IMR-90 (cell line): ENCODE measurements at regions not wholly inside any gene's neighbourhood (a gene's known extent, or its start where the extent isn't known, plus 50 kb on each side); places are given as distances from the start of the nearest gene placed in this dataset.
A peak's percentile ranks its signal among the peaks of the same experiment; 100 is the strongest.

Experiments
- ATAC-seq: fragments of 200-7000 bp; cut with Tn5 transposase; 2 replicates; pipeline ENCODE4 v1.9.1; 2020; ENCODE audit warnings: low read depth, mild to moderate bottlenecking, moderate library complexity
- BruUV-seq: library from RNA; stranded (reverse); fragments of 400-500 nt; replicated peaks from 2 replicates; lab custom pipeline; 2021; lab: Mats Ljungman, UMichigan
- CTCF ChIA-PET: fragments of 300-600 bp; formaldehyde crosslinking; extraction: SDS; loops from one replicate; lab custom pipeline; 2021; ENCODE audit warnings: antibody characterized with exemption; lab: Yijun Ruan, JAX
- POLR2A ChIA-PET: fragments of 300-600 bp; sonication (Branson Sonifier 250); formaldehyde crosslinking; loops from one replicate; lab custom pipeline; 2022; ENCODE audit warnings: antibody characterized with exemption; ENCODE audit not compliant: unreplicated experiment; lab: Charles Lee
- DNase-seq: peaks from one replicate; pipeline ENCODE4 v3.0.0; 2013
- H2AFZ ChIP-seq: replicated peaks from 2 replicates; pipeline ENCODE3; 2013; ENCODE audit warnings: low read length, mild to moderate bottlenecking; ENCODE audit not compliant: poor library complexity
- H2AK5ac ChIP-seq: 2 replicates; pipeline ENCODE4 v1.6.1; 2013; ENCODE audit warnings: low read depth, low read length, inconsistent platforms
- H2AK9ac ChIP-seq: replicated peaks from 2 replicates; pipeline ENCODE3; 2013; ENCODE audit warnings: mild to moderate bottlenecking, low read depth, low read length, moderate library complexity; ENCODE audit not compliant: poor library complexity
- H2BK120ac ChIP-seq: 2 replicates; pipeline ENCODE4 v1.6.1; 2013; ENCODE audit warnings: low read depth, low read length, inconsistent platforms
- H2BK15ac ChIP-seq: 3 replicates; pipeline ENCODE4 v1.6.1; 2013; ENCODE audit warnings: low read depth, low read length, inconsistent platforms
- H2BK20ac ChIP-seq: 2 replicates; pipeline ENCODE4 v1.6.1; 2013; ENCODE audit warnings: low read depth, mild to moderate bottlenecking, inconsistent platforms, low read length, moderate library complexity
- H2BK5ac ChIP-seq: 2 replicates; pipeline ENCODE4 v1.6.1; 2013; ENCODE audit warnings: mild to moderate bottlenecking, low read depth, low read length, inconsistent platforms; ENCODE audit not compliant: poor library complexity, severe bottlenecking
- H3K14ac ChIP-seq: replicated peaks from 2 replicates; pipeline ENCODE4 v1.6.1; 2013; ENCODE audit warnings: low read depth, low read length, inconsistent platforms
- H3K18ac ChIP-seq: 2 replicates; pipeline ENCODE4 v1.6.1; 2013; ENCODE audit warnings: low read depth, low read length, control low read depth
- H3K23ac ChIP-seq: 2 replicates; pipeline ENCODE4 v1.6.1; 2013; ENCODE audit warnings: low read depth, low read length, inconsistent platforms
- H3K27ac ChIP-seq: 2 replicates; pipeline ENCODE4 v1.5.1; 2013; ENCODE audit warnings: mild to moderate bottlenecking, control low read depth, low read length; ENCODE audit not compliant: insufficient read depth
- H3K27me3 ChIP-seq: 2 replicates; pipeline ENCODE4 v1.6.1; 2013; ENCODE audit warnings: low read length; ENCODE audit not compliant: control insufficient read depth, insufficient read depth
- H3K36me3 ChIP-seq: 2 replicates; pipeline ENCODE4 v1.6.1; 2013; ENCODE audit warnings: low read length, mixed read lengths; ENCODE audit not compliant: control insufficient read depth, insufficient read depth
- H3K4ac ChIP-seq: 2 replicates; pipeline ENCODE4 v1.6.1; 2013; ENCODE audit warnings: low read depth, low read length, inconsistent platforms
- H3K4me1 ChIP-seq: 2 replicates; pipeline ENCODE4 v1.6.1; 2013; ENCODE audit warnings: low read length, mixed read lengths; ENCODE audit not compliant: control insufficient read depth, insufficient read depth
- H3K4me2 ChIP-seq: 2 replicates; pipeline ENCODE4 v1.6.1; 2013; ENCODE audit warnings: low read depth, mild to moderate bottlenecking, control low read depth, low read length, moderate library complexity
- H3K4me3 ChIP-seq: 2 replicates; pipeline ENCODE4 v1.5.1; 2013; ENCODE audit warnings: low read depth, mild to moderate bottlenecking, control low read depth, low read length, moderate library complexity; ENCODE audit not compliant: insufficient read depth
- H3K56ac ChIP-seq: 2 replicates; pipeline ENCODE4 v1.6.1; 2013; ENCODE audit warnings: low read length, inconsistent platforms; ENCODE audit not compliant: insufficient read depth; ENCODE audit errors: extremely low read depth
- H3K79me1 ChIP-seq, 2 experiments: 2 replicates each; pipeline ENCODE4 v1.6.1; 2013; ENCODE audit warnings: low read length in 2 of 2, inconsistent platforms in 1 of 2, low read depth in 1 of 2
- H3K9ac ChIP-seq: 2 replicates; pipeline ENCODE4 v1.6.1; 2013; ENCODE audit warnings: low read depth, low read length, control low read depth
- H3K9me1 ChIP-seq: 2 replicates; pipeline ENCODE4 v1.6.1; 2013; ENCODE audit warnings: low read length, inconsistent platforms; ENCODE audit not compliant: insufficient read depth
- H3K9me3 ChIP-seq: 2 replicates; pipeline ENCODE4 v1.6.1; 2013; ENCODE audit warnings: low read length; ENCODE audit not compliant: control insufficient read depth, insufficient read depth
- H4K20me1 ChIP-seq: 2 replicates; pipeline ENCODE4 v1.6.1; 2013; ENCODE audit warnings: low read length, inconsistent platforms; ENCODE audit not compliant: insufficient read depth
- H4K5ac ChIP-seq: 2 replicates; pipeline ENCODE4 v1.6.1; 2013; ENCODE audit warnings: mild to moderate bottlenecking, low read depth, low read length, control low read depth
- H4K8ac ChIP-seq, 2 experiments: 2 replicates each; pipeline ENCODE4 v1.6.1; 2013; ENCODE audit warnings: low read depth in 2 of 2, low read length in 2 of 2, control low read depth in 1 of 2, inconsistent platforms in 1 of 2
- H4K91ac ChIP-seq: 2 replicates; pipeline ENCODE4 v1.6.1; 2013; ENCODE audit warnings: low read depth, low read length, inconsistent platforms; ENCODE audit not compliant: insufficient read depth
- BHLHE40 ChIP-seq: fragments of 150-350 bp; IDR thresholded peaks from 2 replicates; pipeline ENCODE4 v1.6.1; 2016; ENCODE audit warnings: mild to moderate bottlenecking, low read depth, low read length
- MAZ ChIP-seq: IDR thresholded peaks from 2 replicates; pipeline ENCODE4 v1.6.1; 2012; ENCODE audit warnings: low read depth, mild to moderate bottlenecking, low read length, improper control_type of control experiment, moderate library complexity, borderline replicate concordance
- NFE2L2 ChIP-seq: fragments of 150-350 bp; IDR thresholded peaks from 2 replicates; pipeline ENCODE4 v1.6.1; 2016; ENCODE audit warnings: low read depth, mild to moderate bottlenecking, low read length
- RAD21 ChIP-seq: IDR thresholded peaks from 2 replicates; pipeline ENCODE4 v1.6.1; 2012; ENCODE audit warnings: low read length, improper control_type of control experiment
- RCOR1 ChIP-seq: IDR thresholded peaks from 2 replicates; pipeline ENCODE4 v1.6.1; 2012; ENCODE audit warnings: mild to moderate bottlenecking, low read length, improper control_type of control experiment; ENCODE audit not compliant: insufficient replicate concordance
- WGBS, 2 experiments: methylation state at CpG; one replicate each; pipeline versions ENCODE4 v1.1.5 to v1.1.7; 2013; ENCODE audit warnings: missing lambda C conversion rate in 2 of 2; ENCODE audit not compliant: insufficient read length in 1 of 2; ENCODE audit errors: extremely low coverage in 2 of 2; 5-methylcytosine and 5-hydroxymethylcytosine counted together
- dilution Hi-C: fragments of 300-500 bp; cut with HindIII; formaldehyde crosslinking; loops from one replicate; pipeline ENCODE4 v1.14.3; 2018; ENCODE audit warnings: low sequenced_read_pairs; ENCODE audit not compliant: unreplicated experiment
- in situ Hi-C: fragments of 300-500 bp; cut with MboI; formaldehyde crosslinking; loops from 3 replicates; pipeline ENCODE4 v1.14.3; 2019; ENCODE audit warnings: low sequenced_read_pairs, inconsistent platforms, mixed read lengths
- intact Hi-C: fragments of 100-400 bp; cut with micrococcal nuclease; formaldehyde crosslinking; loops from 2 replicates; pipeline ENCODE4 v1.10.0; 2022
- TF ChIP-seq, protein P1 (sequence below): fragments of 150-350 bp; IDR thresholded peaks from 2 replicates; pipeline ENCODE4 v1.6.1; 2017; ENCODE audit warnings: mild to moderate bottlenecking, antibody characterized with exemption, low read length, low read depth

DNA sequence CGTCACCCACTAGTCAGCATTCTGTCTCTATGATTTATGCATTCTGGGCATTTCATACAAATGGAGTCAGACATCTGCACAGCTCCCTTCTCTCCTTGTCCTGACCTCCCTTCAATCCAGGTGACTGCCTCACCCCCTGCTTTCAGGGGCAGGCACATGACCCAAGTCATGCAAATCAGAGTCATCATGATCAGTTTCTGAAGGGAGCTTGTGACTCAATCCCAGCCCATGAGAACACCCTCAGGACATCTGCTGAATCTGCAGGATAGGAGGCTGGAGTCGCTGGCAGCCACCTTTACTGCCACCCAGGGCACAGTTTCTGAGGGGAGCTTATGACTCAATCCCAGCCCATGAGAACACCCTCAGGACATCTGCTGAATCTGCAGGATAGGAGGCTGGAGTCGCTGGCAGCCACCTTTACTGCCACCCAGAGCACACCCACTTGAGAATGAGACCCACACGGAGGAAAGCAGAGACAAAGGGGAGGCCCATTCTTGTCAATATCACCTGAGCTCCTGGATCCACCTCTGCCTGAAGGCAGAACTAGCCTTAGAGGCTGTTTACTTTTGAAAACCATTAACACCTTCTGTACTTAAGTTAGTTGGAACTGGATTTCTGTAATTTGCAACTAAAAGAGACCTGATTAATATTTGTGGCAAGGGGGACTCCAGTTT, 62.3 kb upstream of the SLC25A33 start:
- DNase-seq (peak; percentile 40), ATAC-seq (no peak)
- dilution Hi-C loops: no loop called here
- Histone ChIP-seq H3K36me3 (no peaks in the 10 kb centered on the region), H3K18ac (no peak overlapping the region), H4K8ac (no peak overlapping the region), H3K79me1 (no peaks in the 10 kb centered on the region), H3K56ac (no peak overlapping the region), H2BK15ac (no peak overlapping the region), H3K14ac (no peak overlapping the region), H3K4me2 (no peak overlapping the region), H3K27me3 (peaks cover under 1% of the 10 kb centered on the region), H3K23ac (no peak overlapping the region), H3K4me1 (peaks cover 3% of the 10 kb centered on the region; the same call in 1 of the 2 replicates), H2BK5ac (no peak overlapping the region), H3K9me1 (0 out of 2 replicates have a peak, but pooled peaks cover 6% of the 10 kb centered on the region), H2BK20ac (no peak overlapping the region), H3K4ac (no peak overlapping the region), H2AFZ (no peak overlapping the region), H2AK9ac (no peak overlapping the region), H3K27ac (no peak overlapping the region), H4K20me1 (no peaks in the 10 kb centered on the region), H4K5ac (no peak overlapping the region), H2AK5ac (no peak overlapping the region), H4K91ac (no peak overlapping the region), H3K9ac (no peak overlapping the region), H2BK120ac (no peak overlapping the region), H3K9me3 (no peaks in the 10 kb centered on the region), H3K4me3 (no peak overlapping the region)
- POLR2A ChIA-PET: no interaction called here
- WGBS, 2 experiments: 67% methylated on average over 1 of the region's 4 CpGs; no CpG with 5 or more reads in 1 of the 2 experiments
- in situ Hi-C loops: loop anchor here (25.0 kb wide), 2 partner anchors 340 to 565 kb away; partner anchors contain the start of gene GPR157
- intact Hi-C loops: no loop called here
- BruUV-seq: no TSS peak
- TF ChIP-seq RCOR1 (no peak), RAD21 (no peak), BHLHE40 (no peak), MAZ (no peak), NFE2L2 (no peak)
- TF ChIP-seq, protein P1, sequence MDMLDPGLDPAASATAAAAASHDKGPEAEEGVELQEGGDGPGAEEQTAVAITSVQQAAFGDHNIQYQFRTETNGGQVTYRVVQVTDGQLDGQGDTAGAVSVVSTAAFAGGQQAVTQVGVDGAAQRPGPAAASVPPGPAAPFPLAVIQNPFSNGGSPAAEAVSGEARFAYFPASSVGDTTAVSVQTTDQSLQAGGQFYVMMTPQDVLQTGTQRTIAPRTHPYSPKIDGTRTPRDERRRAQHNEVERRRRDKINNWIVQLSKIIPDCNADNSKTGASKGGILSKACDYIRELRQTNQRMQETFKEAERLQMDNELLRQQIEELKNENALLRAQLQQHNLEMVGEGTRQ: peak; percentile 53; the same call in 1 of the 2 replicates
- CTCF ChIA-PET: no interaction called here
